H1 (cell line): ENCODE measurements at regions not wholly inside any gene's neighbourhood (a gene's known extent, or its start where the extent isn't known, plus 50 kb on each side); places are given as distances from the start of the nearest gene placed in this dataset.
"Not testable (repeated sequence)": the region's sequence is repeated elsewhere in the genome, so short reads cannot be mapped to it uniquely, and the experiment has no call there.

Source experiments
- CTCF ChIA-PET: fragments of 300-600 bp; sonication (Branson Sonifier 250); formaldehyde crosslinking; loops from one replicate; lab custom pipeline; 2021; ENCODE audit not compliant: partially characterized antibody; lab: Charles Lee
- POLR2A ChIA-PET: fragments of 300-600 bp; sonication (Branson Sonifier 250); formaldehyde crosslinking; loops from one replicate; lab custom pipeline; 2021; ENCODE audit warnings: inconsistent platforms; ENCODE audit not compliant: partially characterized antibody; lab: Charles Lee
- DNase-seq, 2 experiments: peaks; one replicate each; pipeline versions ENCODE4 v3.0.0 to v3.0.0-alpha.2; 2010 to 2022; ENCODE audit warnings: low spot score in 2 of 2, low read depth in 1 of 2, mixed read lengths in 1 of 2
- FAIRE-seq: peaks from 2 replicates; lab custom pipeline; 2011; peaks lifted over from hg19 to GRCh38; lab: Jason Lieb, UNC
- H2AFZ ChIP-seq: 2 replicates; pipeline ENCODE4 v1.8.1; 2012; ENCODE audit warnings: low read length, inconsistent platforms
- H2AK5ac ChIP-seq: 2 replicates; pipeline ENCODE4 v1.6.1; 2013; ENCODE audit warnings: low read depth, low read length
- H2BK120ac ChIP-seq: replicated peaks from 2 replicates; pipeline ENCODE3; 2013; ENCODE audit warnings: low read depth, low read length, inconsistent platforms
- H2BK12ac ChIP-seq: 2 replicates; pipeline ENCODE4 v1.6.1; 2013; ENCODE audit warnings: low read depth, low read length
- H2BK15ac ChIP-seq: 2 replicates; pipeline ENCODE4 v1.6.1; 2013; ENCODE audit warnings: low read length
- H2BK20ac ChIP-seq: 2 replicates; pipeline ENCODE4 v1.6.1; 2013; ENCODE audit warnings: low read length
- H2BK5ac ChIP-seq: 2 replicates; pipeline ENCODE4 v1.6.1; 2013; ENCODE audit warnings: low read depth, low read length
- H3K14ac ChIP-seq: 2 replicates; pipeline ENCODE4 v1.6.1; 2013; ENCODE audit warnings: inconsistent platforms; ENCODE audit not compliant: insufficient read length
- H3K18ac ChIP-seq: 2 replicates; pipeline ENCODE4 v1.6.1; 2013; ENCODE audit warnings: low read length; ENCODE audit errors: extremely low read depth
- H3K23ac ChIP-seq: 2 replicates; pipeline ENCODE4 v1.6.1; 2013; ENCODE audit warnings: inconsistent platforms; ENCODE audit not compliant: insufficient read length
- H3K23me2 ChIP-seq: 2 replicates; pipeline ENCODE4 v1.6.1; 2013; ENCODE audit warnings: low read depth, low read length
- H3K27ac ChIP-seq: 2 replicates; pipeline ENCODE4 v1.6.1; 2011; ENCODE audit warnings: low read depth, low read length, inconsistent platforms
- H3K27me3 ChIP-seq, 4 experiments: replicated peaks in 1 of 4; 1 replicate in 1 of 4; 2 replicates in 3 of 4; pipeline versions ENCODE4 v1.6.1 to v1.8.1; 2011 to 2013; ENCODE audit warnings: low read length in 3 of 4, mild to moderate bottlenecking in 3 of 4, inconsistent platforms in 2 of 4, mixed read lengths in 2 of 4, moderate library complexity in 1 of 4; ENCODE audit not compliant: control insufficient read depth in 3 of 4, insufficient read depth in 3 of 4; ENCODE audit errors: extremely low read depth in 1 of 4
- H3K36me3 ChIP-seq, 4 experiments: 2 replicates each; pipeline versions ENCODE4 v1.6.1 to v1.8.1; 2011 to 2013; ENCODE audit warnings: mild to moderate bottlenecking in 4 of 4, low read length in 3 of 4, moderate library complexity in 2 of 4, control low read depth in 1 of 4, inconsistent platforms in 1 of 4; ENCODE audit not compliant: insufficient read depth in 4 of 4, control insufficient read depth in 2 of 4
- H3K4ac ChIP-seq: replicated peaks from 2 replicates; pipeline ENCODE3; 2013; ENCODE audit warnings: low read length, low read depth, mixed read lengths, inconsistent platforms; ENCODE audit not compliant: insufficient read length
- H3K4me1 ChIP-seq, 4 experiments: replicated peaks in 1 of 4; 1 replicate in 1 of 4; 2 replicates in 3 of 4; pipeline versions ENCODE4 v1.6.1 to v1.8.1; 2011 to 2013; ENCODE audit warnings: low read length in 3 of 4, inconsistent platforms in 2 of 4, mixed read lengths in 1 of 4; ENCODE audit not compliant: insufficient read depth in 4 of 4, control insufficient read depth in 3 of 4
- H3K4me2 ChIP-seq, 2 experiments: 2 replicates each; pipeline versions ENCODE4 v1.6.1 to v1.8.1; 2011 to 2013; ENCODE audit warnings: low read depth in 2 of 2, low read length in 2 of 2, control low read depth in 1 of 2, inconsistent platforms in 1 of 2, mild to moderate bottlenecking in 1 of 2; ENCODE audit not compliant: insufficient read depth in 1 of 2
- H3K4me3 ChIP-seq, 4 experiments: fragments of 200-600, 300-600 bp in 1 of 4; sonication (generic), shearing (Covaris generic), sonication (Bioruptor Twin) in 1 of 4; 2 replicates each; pipeline versions ENCODE4 v1.5.1 to v1.8.1; 2011 to 2016; ENCODE audit warnings: low read length in 4 of 4, low read depth in 3 of 4, control low read depth in 2 of 4, inconsistent platforms in 2 of 4, mild to moderate bottlenecking in 2 of 4, mixed read lengths in 1 of 4, moderate library complexity in 1 of 4; ENCODE audit not compliant: insufficient read depth in 2 of 4; ENCODE audit errors: extremely low read depth in 1 of 4
- H3K56ac ChIP-seq: replicated peaks from 2 replicates; pipeline ENCODE3; 2013; ENCODE audit warnings: low read depth, mild to moderate bottlenecking, mixed read lengths, low read length, inconsistent platforms; ENCODE audit not compliant: insufficient read length
- H3K79me1 ChIP-seq: 2 replicates; pipeline ENCODE4 v1.6.1; 2013; ENCODE audit warnings: low read depth, low read length, control low read depth
- H3K79me2 ChIP-seq, 2 experiments: 2 replicates each; pipeline versions ENCODE4 v1.6.1 to v1.8.1; 2012 to 2013; ENCODE audit warnings: low read length in 2 of 2, mild to moderate bottlenecking in 2 of 2, inconsistent platforms in 1 of 2; ENCODE audit not compliant: insufficient read depth in 2 of 2, control insufficient read depth in 1 of 2
- H3K9ac ChIP-seq, 4 experiments: replicated peaks in 1 of 4; 1 replicate in 1 of 4; 2 replicates in 3 of 4; pipeline versions ENCODE4 v1.6.1 to v1.8.1; 2011 to 2013; ENCODE audit warnings: low read depth in 3 of 4, low read length in 3 of 4, control low read depth in 2 of 4, mild to moderate bottlenecking in 2 of 4, moderate library complexity in 2 of 4, inconsistent platforms in 1 of 4; ENCODE audit errors: extremely low read depth in 1 of 4
- H3K9me3 ChIP-seq, 2 experiments: 2 replicates each; pipeline versions ENCODE4 v1.6.1 to v1.8.1; 2012 to 2013; ENCODE audit warnings: mild to moderate bottlenecking in 2 of 2, moderate library complexity in 2 of 2, control low read depth in 1 of 2, inconsistent platforms in 1 of 2, low read depth in 1 of 2, low read length in 1 of 2, mixed read lengths in 1 of 2; ENCODE audit not compliant: insufficient read depth in 2 of 2
- H4K20me1 ChIP-seq, 2 experiments: replicated peaks in 1 of 2; 2 replicates each; pipeline versions ENCODE3 to v1.8.1; 2011 to 2013; ENCODE audit warnings: inconsistent platforms in 2 of 2, low read length in 2 of 2, mild to moderate bottlenecking in 1 of 2; ENCODE audit not compliant: insufficient read depth in 2 of 2, control insufficient read depth in 1 of 2
- H4K5ac ChIP-seq: 2 replicates; pipeline ENCODE4 v1.6.1; 2013; ENCODE audit warnings: low read length, low read depth, mixed read lengths, inconsistent platforms; ENCODE audit not compliant: insufficient read length
- H4K8ac ChIP-seq: 2 replicates; pipeline ENCODE4 v1.8.0; 2013; ENCODE audit warnings: mild to moderate bottlenecking, moderate library complexity, low read length, inconsistent platforms; ENCODE audit not compliant: insufficient read depth; ENCODE audit errors: extremely low read depth
- H4K91ac ChIP-seq: replicated peaks from 2 replicates; pipeline ENCODE3; 2013; ENCODE audit warnings: low read length, mixed read lengths, inconsistent platforms; ENCODE audit not compliant: insufficient read length
- GTF2F1 ChIP-seq: IDR thresholded peaks from 2 replicates; pipeline ENCODE4 v1.6.1; 2012; ENCODE audit warnings: low read depth, low read length, improper control_type of control experiment, borderline replicate concordance
- YY1 ChIP-seq: IDR thresholded peaks from 2 replicates; pipeline ENCODE4 v1.6.1; 2011; ENCODE audit warnings: low read depth, mild to moderate bottlenecking, low read length
- WGBS, 2 experiments: shearing (Covaris generic) in 1 of 2; methylation state at CpG; one replicate each; pipeline versions ENCODE4 v1.1.6 to v1.1.7; 2013 to 2015; ENCODE audit warnings: low lambda C conversion rate in 2 of 2, mixed read lengths in 2 of 2, inconsistent platforms in 1 of 2, low coverage in 1 of 2, missing lambda C conversion rate in 1 of 2; ENCODE audit not compliant: insufficient replicate concordance in 2 of 2, insufficient coverage in 1 of 2, insufficient read length in 1 of 2; ENCODE audit errors: extremely low coverage in 1 of 2, missing lambda C conversion rate in 1 of 2; 5-methylcytosine and 5-hydroxymethylcytosine counted together

GRCh38 chrX:115913575-115913974 lies 257.0 kb upstream of the AGTR2 start (continued):
- TF ChIP-seq YY1: no peak
- no peak for TF ChIP-seq GTF2F1

DNA sequence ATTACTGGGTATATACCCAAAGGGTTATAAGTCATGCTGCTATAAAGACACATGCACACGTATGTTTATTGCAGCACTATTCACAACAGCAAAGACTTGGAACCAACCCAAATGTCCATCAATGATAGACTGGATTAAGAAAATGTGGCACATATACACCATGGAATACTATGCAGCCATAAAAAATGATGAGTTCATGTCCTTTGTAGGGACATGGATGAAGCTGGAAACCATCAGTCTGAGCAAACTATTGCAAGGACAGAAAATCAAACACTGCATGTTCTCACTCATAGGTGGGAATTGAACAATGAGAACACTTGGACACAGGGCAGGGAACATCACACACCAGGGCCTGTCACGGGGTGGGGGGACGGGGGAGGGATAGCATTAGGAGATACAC lies 254.9 kb upstream of the AGTR2 start:
- H2BK5ac ChIP-seq, H4K8ac ChIP-seq, H3K23ac ChIP-seq, H3K14ac ChIP-seq, H3K27me3 ChIP-seq, H2AK5ac ChIP-seq, POLR2A ChIA-PET, H3K4me3 ChIP-seq, H3K36me3 ChIP-seq, H3K79me1 ChIP-seq, DNase-seq, H3K18ac ChIP-seq, H2BK120ac ChIP-seq, H2BK20ac ChIP-seq, H3K9me3 ChIP-seq, H3K4me1 ChIP-seq, H3K4me2 ChIP-seq, H4K5ac ChIP-seq, H2AFZ ChIP-seq, H3K23me2 ChIP-seq, H3K56ac ChIP-seq, FAIRE-seq, H2BK15ac ChIP-seq, H3K27ac ChIP-seq, H3K9ac ChIP-seq, H4K91ac ChIP-seq, H2BK12ac ChIP-seq, H3K4ac ChIP-seq, H4K20me1 ChIP-seq: not testable (repeated sequence)
- WGBS, 2 experiments: 100% methylated on average over 1 of the region's 3 CpGs; no CpG with 5 or more reads in 1 of the 2 experiments
- peaks cover 0 to 46% of the 10 kb centered on the region in 2 experiments; a peak in 2 of 4 replicates for H3K79me2 ChIP-seq
- CTCF ChIA-PET: interaction anchor here (1.0 kb wide), 1 partner anchor 26 kb away, joined by 4 read pairs; no protein-coding TSS in a partner anchor
